ENCODE measurements at regions not wholly inside any gene's neighbourhood (a gene's known extent, or its start where the extent isn't known, plus 50 kb on each side); places are given as distances from the start of the nearest gene placed in this dataset.
"Not testable (repeated sequence)": the region's sequence is repeated elsewhere in the genome, so short reads cannot be mapped to it uniquely, and the experiment has no call there.

- H2BK15ac ChIP-seq (replicated peaks; ENCODE audit: low read depth): no peak overlapping the region
- DNase-seq: no peak
- no peak overlapping the region for H4K5ac ChIP-seq (ENCODE audit: low read length)
- no peak overlapping the region for H3K27ac ChIP-seq (ENCODE audit: low read depth, low read length)
- no CpG with 5 or more reads among the region's 4 CpGs for WGBS (ENCODE audit: extremely low coverage, insufficient coverage, low lambda C conversion rate)
- no peak overlapping the region for H2AK5ac ChIP-seq (ENCODE audit: low read length)
- H3K18ac ChIP-seq (ENCODE audit: low read length): no peak overlapping the region
- H3K79me1 ChIP-seq (ENCODE audit: low read length): no peaks in the 10 kb centered on the region
- H4K8ac ChIP-seq (ENCODE audit: low read depth, low read length): no peak overlapping the region
- no peak overlapping the region for H3K56ac ChIP-seq (ENCODE audit: low read length)
- no peaks in the 10 kb centered on the region for H3K4me1 ChIP-seq (ENCODE audit: control insufficient read depth, low read depth, low read length)
- H3K36me3 ChIP-seq (ENCODE audit: control insufficient read depth, insufficient read depth, low read length): no peaks in the 10 kb centered on the region
- no peaks in the 10 kb centered on the region for H3K79me2 ChIP-seq (ENCODE audit: control insufficient read depth, insufficient read depth, low read length)
- H3K23ac ChIP-seq (ENCODE audit: low read length): no peak overlapping the region
- H3K4me3 ChIP-seq (ENCODE audit: low read length): no peak overlapping the region
- no peak overlapping the region for H3K9ac ChIP-seq (ENCODE audit: low read length)
- H2BK5ac ChIP-seq (ENCODE audit: low read length): no peak overlapping the region
- no peak overlapping the region for H2BK120ac ChIP-seq (ENCODE audit: low read depth, low read length)
- H3K27me3 ChIP-seq (ENCODE audit: insufficient read depth, low read length, poor library complexity): no peaks in the 10 kb centered on the region
- no peak overlapping the region for H3K4me2 ChIP-seq (ENCODE audit: low read length)
- no peak overlapping the region for H3K4ac ChIP-seq (ENCODE audit: low read depth, low read length)
Observed at GRCh38 chr14:43260056-43260455, 1247.0 kb downstream of the FSCB start.

DNA sequence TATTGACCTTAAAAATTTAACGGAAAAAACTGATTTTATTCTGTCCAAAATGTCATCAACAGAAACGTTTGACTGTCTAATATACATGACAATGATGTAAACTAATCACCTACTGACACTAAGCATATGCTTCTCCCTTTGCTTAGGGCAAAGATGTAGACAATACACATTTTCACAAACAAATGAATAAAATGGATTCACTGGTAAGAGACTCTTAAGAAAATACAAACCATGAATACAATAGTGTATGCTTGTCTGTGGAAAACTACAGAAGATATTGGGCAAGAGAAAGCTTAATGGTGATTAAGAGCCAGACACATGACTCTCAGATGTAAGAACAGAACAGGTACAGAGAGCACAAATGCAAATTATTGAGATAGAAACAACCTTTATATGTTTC is 1248.7 kb downstream of the FSCB start:
- Histone ChIP-seq H3K79me2 (ENCODE audit: control insufficient read depth, insufficient read depth, low read length) (no peaks in the 10 kb centered on the region), H2BK15ac (replicated peaks; ENCODE audit: low read depth) (no peak overlapping the region), H2BK120ac (ENCODE audit: low read depth, low read length) (no peak overlapping the region), H3K18ac (ENCODE audit: low read length) (no peak overlapping the region), H3K9ac (ENCODE audit: low read length) (no peak overlapping the region), H3K23ac (ENCODE audit: low read length) (no peak overlapping the region), H3K27ac (ENCODE audit: low read depth, low read length) (no peak overlapping the region), H4K5ac (ENCODE audit: low read length) (no peak overlapping the region), H2BK5ac (ENCODE audit: low read length) (no peak overlapping the region), H2AK5ac (ENCODE audit: low read length) (no peak overlapping the region), H3K36me3 (ENCODE audit: control insufficient read depth, insufficient read depth, low read length) (no peaks in the 10 kb centered on the region), H3K4me1 (ENCODE audit: control insufficient read depth, low read depth, low read length) (no peaks in the 10 kb centered on the region), H3K79me1 (ENCODE audit: low read length) (no peaks in the 10 kb centered on the region), H3K56ac (ENCODE audit: low read length) (no peak overlapping the region), H3K4me2 (ENCODE audit: low read length) (no peak overlapping the region), H4K8ac (ENCODE audit: low read depth, low read length) (no peak overlapping the region), H3K4me3 (ENCODE audit: low read length) (no peak overlapping the region), H3K27me3 (ENCODE audit: insufficient read depth, low read length, poor library complexity) (no peaks in the 10 kb centered on the region), H3K4ac (ENCODE audit: low read depth, low read length) (no peak overlapping the region)
- no peak for DNase-seq
- WGBS (ENCODE audit: extremely low coverage, insufficient coverage, low lambda C conversion rate): no CpG with 5 or more reads among the region's 2 CpGs

DNA sequence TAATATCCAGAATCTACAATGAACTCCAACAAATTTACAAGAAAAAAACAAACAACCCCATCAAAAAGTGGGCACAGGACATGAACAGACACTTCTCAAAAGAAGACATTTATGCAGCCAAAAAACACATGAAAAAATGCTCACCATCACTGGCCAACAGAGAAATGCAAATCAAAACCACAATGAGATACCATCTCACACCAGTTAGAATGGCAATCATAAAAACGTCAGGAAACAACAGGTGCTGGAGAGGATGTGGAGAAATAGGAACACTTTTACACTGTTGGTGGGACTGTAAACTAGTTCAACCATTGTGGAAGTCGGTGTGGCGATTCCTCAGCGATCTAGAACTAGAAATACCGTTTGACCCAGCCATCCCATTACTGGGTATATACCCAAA is 1250.1 kb downstream of the FSCB start:
- not testable (repeated sequence) for H2AK5ac ChIP-seq (ENCODE audit: low read length)

GRCh38 chr14:43252866-43253265 is 1254.2 kb downstream of the FSCB start:
- Histone ChIP-seq H3K79me2 (ENCODE audit: control insufficient read depth, insufficient read depth, low read length) (no peaks in the 10 kb centered on the region), H4K5ac (ENCODE audit: low read length) (no peak overlapping the region), H3K4ac (ENCODE audit: low read depth, low read length) (no peak overlapping the region), H2BK15ac (replicated peaks; ENCODE audit: low read depth) (no peak overlapping the region), H3K23ac (ENCODE audit: low read length) (no peak overlapping the region), H3K27me3 (ENCODE audit: insufficient read depth, low read length, poor library complexity) (no peaks in the 10 kb centered on the region), H3K4me2 (ENCODE audit: low read length) (no peak overlapping the region), H3K4me1 (ENCODE audit: control insufficient read depth, low read depth, low read length) (no peaks in the 10 kb centered on the region), H2AK5ac (ENCODE audit: low read length) (no peak overlapping the region), H2BK5ac (ENCODE audit: low read length) (no peak overlapping the region), H3K27ac (ENCODE audit: low read depth, low read length) (no peak overlapping the region), H3K18ac (ENCODE audit: low read length) (no peak overlapping the region), H4K8ac (ENCODE audit: low read depth, low read length) (no peak overlapping the region), H3K4me3 (ENCODE audit: low read length) (no peak overlapping the region), H3K56ac (ENCODE audit: low read length) (no peak overlapping the region), H3K36me3 (ENCODE audit: control insufficient read depth, insufficient read depth, low read length) (no peaks in the 10 kb centered on the region), H3K79me1 (ENCODE audit: low read length) (no peaks in the 10 kb centered on the region), H2BK120ac (ENCODE audit: low read depth, low read length) (no peak overlapping the region), H3K9ac (ENCODE audit: low read length) (no peak overlapping the region)
- WGBS (ENCODE audit: extremely low coverage, insufficient coverage, low lambda C conversion rate): no CpG with 5 or more reads among the region's 6 CpGs
- DNase-seq: no peak

More for the DNA sequence above, 1250.1 kb downstream of the FSCB start:
- H2BK5ac ChIP-seq (ENCODE audit: low read length); H3K56ac ChIP-seq (ENCODE audit: low read length); H2BK120ac ChIP-seq (ENCODE audit: low read depth, low read length); H4K8ac ChIP-seq (ENCODE audit: low read depth, low read length); H3K27me3 ChIP-seq (ENCODE audit: insufficient read depth, low read length, poor library complexity); H3K36me3 ChIP-seq (ENCODE audit: control insufficient read depth, insufficient read depth, low read length); H3K4me1 ChIP-seq (ENCODE audit: control insufficient read depth, low read depth, low read length); H3K18ac ChIP-seq (ENCODE audit: low read length); H3K27ac ChIP-seq (ENCODE audit: low read depth, low read length); H3K9ac ChIP-seq (ENCODE audit: low read length); H3K79me2 ChIP-seq (ENCODE audit: control insufficient read depth, insufficient read depth, low read length); H2BK15ac ChIP-seq (replicated peaks; ENCODE audit: low read depth); H3K4ac ChIP-seq (ENCODE audit: low read depth, low read length); H3K4me2 ChIP-seq (ENCODE audit: low read length); DNase-seq; H4K5ac ChIP-seq (ENCODE audit: low read length); H3K79me1 ChIP-seq (ENCODE audit: low read length); H3K23ac ChIP-seq (ENCODE audit: low read length); H3K4me3 ChIP-seq (ENCODE audit: low read length): not testable (repeated sequence)
- WGBS (ENCODE audit: extremely low coverage, insufficient coverage, low lambda C conversion rate): no CpG with 5 or more reads among the region's 5 CpGs

GRCh38 chr14:43249591-43249990 is 1257.5 kb downstream of the FSCB start:
- Histone ChIP-seq H3K23ac (ENCODE audit: low read length) (no peak overlapping the region), H4K8ac (ENCODE audit: low read depth, low read length) (no peak overlapping the region), H3K56ac (ENCODE audit: low read length) (no peak overlapping the region), H3K4ac (ENCODE audit: low read depth, low read length) (no peak overlapping the region), H3K4me3 (ENCODE audit: low read length) (no peak overlapping the region), H3K4me1 (ENCODE audit: control insufficient read depth, low read depth, low read length) (no peaks in the 10 kb centered on the region), H3K79me2 (ENCODE audit: control insufficient read depth, insufficient read depth, low read length) (no peaks in the 10 kb centered on the region), H4K5ac (ENCODE audit: low read length) (no peak overlapping the region), H3K18ac (ENCODE audit: low read length) (no peak overlapping the region), H3K27me3 (ENCODE audit: insufficient read depth, low read length, poor library complexity) (no peaks in the 10 kb centered on the region), H2BK120ac (ENCODE audit: low read depth, low read length) (no peak overlapping the region), H3K79me1 (ENCODE audit: low read length) (no peaks in the 10 kb centered on the region), H2BK15ac (replicated peaks; ENCODE audit: low read depth) (no peak overlapping the region), H3K27ac (ENCODE audit: low read depth, low read length) (no peak overlapping the region), H2AK5ac (ENCODE audit: low read length) (no peak overlapping the region), H3K36me3 (ENCODE audit: control insufficient read depth, insufficient read depth, low read length) (no peaks in the 10 kb centered on the region), H3K4me2 (ENCODE audit: low read length) (no peak overlapping the region), H2BK5ac (ENCODE audit: low read length) (no peak overlapping the region), H3K9ac (ENCODE audit: low read length) (no peak overlapping the region)
- no peak for DNase-seq
- no CpG with 5 or more reads among the region's 3 CpGs for WGBS (ENCODE audit: extremely low coverage, insufficient coverage, low lambda C conversion rate)

DNA sequence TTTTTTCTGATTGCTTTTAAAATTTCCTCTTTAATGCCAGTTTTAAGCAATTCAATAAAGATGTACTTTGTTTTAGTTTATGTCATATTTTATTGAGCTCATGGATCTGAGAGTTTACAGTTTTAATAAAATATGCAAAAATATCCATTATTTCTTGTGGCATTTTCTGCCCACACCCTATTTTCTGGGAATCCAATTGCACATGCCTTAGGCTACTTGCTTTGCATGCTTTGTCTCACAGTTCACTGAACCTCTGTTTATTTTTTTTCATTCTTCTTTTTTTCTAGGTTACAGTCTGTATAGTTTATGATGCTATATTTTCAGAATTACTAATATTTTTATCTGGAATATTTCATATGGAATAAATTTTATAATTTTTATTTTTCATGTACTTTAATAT is 1258.0 kb downstream of the FSCB start:
- no peak overlapping the region for H3K27ac ChIP-seq (ENCODE audit: low read depth, low read length)
- no peaks in the 10 kb centered on the region for H3K36me3 ChIP-seq (ENCODE audit: control insufficient read depth, insufficient read depth, low read length)
- DNase-seq: no peak
- no peaks in the 10 kb centered on the region for H3K79me2 ChIP-seq (ENCODE audit: control insufficient read depth, insufficient read depth, low read length)
- H3K27me3 ChIP-seq (ENCODE audit: insufficient read depth, low read length, poor library complexity): no peaks in the 10 kb centered on the region
- no peak overlapping the region for H2BK15ac ChIP-seq (replicated peaks; ENCODE audit: low read depth)
- no peak overlapping the region for H3K23ac ChIP-seq (ENCODE audit: low read length)
- H3K18ac ChIP-seq (ENCODE audit: low read length): no peak overlapping the region
- H3K4me3 ChIP-seq (ENCODE audit: low read length): no peak overlapping the region
- H3K4me1 ChIP-seq (ENCODE audit: control insufficient read depth, low read depth, low read length): no peaks in the 10 kb centered on the region
- no peak overlapping the region for H2AK5ac ChIP-seq (ENCODE audit: low read length)
- H3K4me2 ChIP-seq (ENCODE audit: low read length): no peak overlapping the region
- no peak overlapping the region for H2BK5ac ChIP-seq (ENCODE audit: low read length)
- H3K79me1 ChIP-seq (ENCODE audit: low read length): no peaks in the 10 kb centered on the region
- H3K9ac ChIP-seq (ENCODE audit: low read length): no peak overlapping the region
- no peak overlapping the region for H3K4ac ChIP-seq (ENCODE audit: low read depth, low read length)
- no peak overlapping the region for H4K5ac ChIP-seq (ENCODE audit: low read length)
- no peak overlapping the region for H3K56ac ChIP-seq (ENCODE audit: low read length)
- no peak overlapping the region for H2BK120ac ChIP-seq (ENCODE audit: low read depth, low read length)
- no peak overlapping the region for H4K8ac ChIP-seq (ENCODE audit: low read depth, low read length)
